NCI-H774 (cell line): ENCODE measurements at regions not wholly inside any gene's neighbourhood (a gene's known extent, or its start where the extent isn't known, plus 50 kb on each side); places are given as distances from the start of the nearest gene placed in this dataset.
"Not testable (repeated sequence)": the region's sequence is repeated elsewhere in the genome, so short reads cannot be mapped to it uniquely, and the experiment has no call there.

ENCODE experiments used
- DNase-seq: peaks from one replicate; lab custom pipeline; 2025; lab: John Stamatoyannopoulos, UW

DNA sequence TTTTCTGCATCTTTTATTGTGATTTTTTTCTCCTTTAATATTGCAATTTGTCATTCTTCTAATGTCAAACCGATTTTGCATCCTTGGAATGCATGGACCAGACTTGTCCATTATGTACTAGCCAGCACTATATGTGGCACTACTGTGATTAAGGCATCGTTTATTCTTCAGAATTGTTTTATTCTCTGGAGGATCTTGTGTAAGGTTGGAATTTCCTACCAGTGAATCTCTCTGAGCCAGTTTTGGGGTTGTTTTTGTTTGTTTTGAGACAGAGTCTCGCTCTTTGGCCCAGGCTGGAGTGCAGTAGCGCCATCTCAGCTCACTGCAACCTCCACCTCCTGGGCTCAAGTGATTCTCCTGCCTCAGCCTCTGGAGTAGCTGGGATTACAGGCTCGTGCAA lies 58.5 kb downstream of the IGLL5 start:
- no peak for DNase-seq

DNA sequence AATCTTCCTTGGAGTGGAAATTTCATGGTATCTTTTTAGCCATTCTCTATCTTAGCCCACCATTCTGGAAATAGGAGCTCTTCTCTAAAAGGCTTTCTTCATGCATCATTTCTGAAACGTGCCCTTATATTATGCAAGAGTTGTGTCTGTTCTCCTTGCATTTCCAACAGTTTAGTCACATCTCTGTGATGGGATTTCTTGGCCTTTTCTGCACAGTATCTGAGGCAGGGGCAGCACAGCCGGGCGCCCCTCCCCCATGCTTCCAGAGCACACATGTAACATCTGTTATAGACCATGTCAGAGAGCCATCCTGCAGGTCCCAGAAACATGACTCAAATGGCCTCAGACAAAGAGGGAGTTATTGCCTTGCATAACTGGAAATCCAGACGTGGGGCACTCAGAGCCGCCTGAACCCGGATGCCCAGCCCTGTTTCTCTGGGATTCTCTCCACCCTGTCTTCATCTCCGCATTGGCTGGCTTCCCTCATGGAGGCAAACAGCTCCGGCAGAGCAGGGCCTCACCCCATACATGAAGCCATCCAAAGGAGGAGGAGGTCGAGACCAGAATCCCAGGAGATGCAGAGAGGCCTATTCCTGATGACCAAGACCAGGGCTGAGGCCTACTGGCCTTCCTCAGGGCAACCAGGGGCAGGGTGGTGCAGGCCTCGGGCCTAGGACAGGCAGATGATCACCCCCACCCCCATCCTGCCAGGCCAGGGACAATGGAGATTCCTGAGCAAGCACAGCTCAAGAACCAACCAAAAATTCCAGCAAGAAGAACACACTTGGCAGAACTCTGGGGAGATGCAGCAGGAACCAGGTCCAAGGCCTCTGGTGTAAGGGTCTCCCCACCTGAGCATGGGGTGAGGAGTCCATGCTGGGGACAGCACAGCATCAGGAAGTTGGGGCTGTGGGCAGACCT lies 61.3 kb downstream of the IGLL5 start:
- no peak for DNase-seq

DNA sequence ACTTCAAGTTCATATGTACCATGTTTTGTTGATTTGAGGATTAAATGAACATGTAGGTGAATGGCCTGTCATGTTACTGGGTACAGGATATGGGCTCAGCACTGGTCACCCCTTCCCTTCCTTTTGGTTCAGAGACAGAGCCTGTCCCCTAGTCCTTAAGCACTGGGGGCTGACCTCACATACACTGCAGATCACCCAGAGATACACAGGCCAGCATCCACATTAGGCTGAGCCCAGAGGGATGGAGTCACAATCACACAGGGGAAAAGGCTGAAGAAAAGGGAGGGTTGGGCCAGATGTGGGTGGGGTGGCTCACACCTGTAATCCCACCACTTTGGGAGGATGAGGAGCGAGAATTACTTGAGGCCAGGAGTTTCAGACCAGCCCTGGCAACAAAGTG lies 62.3 kb downstream of the IGLL5 start:
- DNase-seq: no peak

DNA sequence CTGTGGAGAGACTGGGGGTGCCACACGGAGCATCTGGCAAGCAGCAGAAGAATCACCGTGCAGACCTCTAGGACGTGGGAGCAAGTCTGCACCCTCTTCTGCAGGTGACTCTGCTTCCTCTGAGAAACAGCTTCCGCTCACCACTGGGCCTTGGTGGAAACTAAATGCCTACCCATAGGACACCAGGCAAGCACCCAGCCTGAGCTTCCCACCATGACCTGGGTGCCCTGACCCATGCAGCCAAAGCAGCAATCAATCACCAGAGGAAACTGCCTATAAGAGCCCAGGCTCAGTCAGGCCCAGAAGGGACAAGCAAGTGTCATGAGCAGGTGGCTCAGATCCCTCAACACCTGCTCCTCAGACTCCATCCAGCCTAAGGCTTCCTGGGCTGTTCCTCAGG lies 63.4 kb downstream of the IGLL5 start:
- no peak for DNase-seq

DNA sequence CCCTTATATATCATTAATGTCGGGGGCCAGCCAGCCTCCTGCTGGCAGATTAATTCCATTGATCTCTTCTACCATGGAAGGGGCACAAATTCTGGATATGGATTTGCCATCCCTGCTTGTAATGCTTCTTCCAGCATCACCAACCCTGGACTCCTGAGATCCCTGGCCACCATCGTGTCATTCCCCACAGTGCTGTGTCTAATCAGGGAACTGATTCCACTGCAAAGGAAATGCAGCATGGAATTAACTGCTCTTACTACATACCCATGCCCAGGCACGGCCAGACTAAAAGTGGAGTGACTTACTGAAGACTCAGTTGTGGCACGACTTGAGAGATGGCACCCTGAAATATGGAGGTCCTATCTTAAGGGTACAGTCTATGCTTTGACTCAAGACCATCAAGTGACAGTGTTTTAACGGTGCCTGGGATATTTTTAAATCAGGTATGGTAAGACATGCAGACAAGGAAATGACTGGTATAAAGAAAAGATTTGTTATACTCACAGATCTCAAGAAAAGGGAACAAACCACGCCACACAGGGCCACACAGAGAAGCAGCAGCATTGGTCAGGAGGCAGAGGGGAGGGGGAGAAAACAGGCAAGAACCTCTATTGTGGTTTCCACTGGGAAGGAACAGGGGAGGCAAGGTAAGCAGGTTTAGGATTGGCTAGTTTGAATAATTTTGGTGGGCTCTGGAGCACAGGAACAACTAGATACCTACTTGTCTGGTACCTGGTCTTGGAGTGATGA lies 65.1 kb downstream of the IGLL5 start:
- DNase-seq: no peak

GRCh38 chr22:22953791-22954190 lies 66.2 kb downstream of the IGLL5 start:
- no peak for DNase-seq

GRCh38 chr22:22954656-22955055 lies 67.0 kb downstream of the IGLL5 start:
- DNase-seq: peak; percentile 0

- no peak for DNase-seq
Measured at GRCh38 chr22:22955276-22955798, 67.7 kb downstream of the IGLL5 start.

GRCh38 chr22:22955866-22956535 lies 68.4 kb downstream of the IGLL5 start:
- DNase-seq: peak; percentile 42

DNA sequence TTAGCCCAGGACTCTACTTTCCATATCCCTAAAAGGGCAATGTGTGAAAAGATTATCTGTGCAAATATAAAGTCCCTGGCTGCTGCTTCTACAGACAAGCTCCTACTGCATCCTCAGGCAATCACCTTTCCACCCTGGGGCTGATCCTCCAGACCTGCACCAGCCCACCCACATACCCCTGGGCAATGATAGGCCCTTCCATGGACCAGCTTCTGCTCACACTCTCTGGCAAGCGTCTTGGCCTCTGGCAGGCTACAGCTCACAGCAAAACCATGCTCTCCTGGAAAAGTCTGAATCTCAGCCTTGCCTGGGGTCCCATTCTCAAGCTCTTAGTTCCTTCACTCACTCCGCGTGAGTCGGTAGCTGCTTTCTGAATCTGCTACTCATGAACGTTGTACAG lies 69.5 kb downstream of the IGLL5 start:
- DNase-seq: no peak

DNA sequence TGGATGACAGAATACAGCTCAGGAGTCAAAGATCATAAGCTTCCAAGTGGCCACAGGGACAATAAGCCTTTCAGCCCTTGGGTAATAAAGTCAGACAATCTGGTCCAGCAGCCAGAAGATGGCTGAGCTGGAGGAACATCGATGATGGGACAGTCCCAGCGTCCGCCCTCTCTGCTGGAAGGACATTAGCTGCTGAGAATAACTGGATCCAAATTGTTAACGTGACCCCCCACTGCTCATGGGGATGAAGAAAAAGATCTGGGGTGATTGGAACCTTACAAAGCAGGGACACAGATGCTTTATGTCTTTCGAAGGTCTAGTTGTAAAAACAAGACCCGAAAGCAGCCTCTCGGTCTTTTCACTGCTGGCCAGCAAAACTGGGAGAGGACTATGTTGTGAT lies 71.0 kb downstream of the IGLL5 start:
- DNase-seq: no peak

GRCh38 chr22:22959147-22959827 lies 71.7 kb downstream of the IGLL5 start:
- peak; percentile 61 for DNase-seq

- no peak for DNase-seq
Measured at GRCh38 chr22:22960307-22960706, 72.7 kb downstream of the IGLL5 start.

GRCh38 chr22:22961574-22961973 lies 74.0 kb downstream of the IGLL5 start:
- DNase-seq: no peak

DNA sequence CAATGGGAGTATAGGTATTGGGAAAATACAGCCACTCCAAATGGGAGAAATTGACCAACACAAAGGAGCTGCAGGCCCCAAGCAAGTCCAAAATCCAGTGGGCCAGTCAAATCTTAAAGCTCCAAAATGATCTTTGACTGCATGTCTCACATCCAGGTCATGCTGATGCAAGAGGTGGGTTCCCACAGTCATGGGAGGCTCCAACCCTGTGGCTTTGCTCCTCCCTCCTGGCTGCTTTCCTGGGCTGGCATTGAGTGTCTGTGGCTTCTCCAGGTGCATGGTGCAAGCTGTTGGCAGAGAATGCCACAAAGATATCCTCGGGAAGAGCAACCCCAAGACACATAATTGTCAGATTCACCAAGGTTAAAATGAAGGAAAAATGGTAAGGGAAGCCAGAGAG lies 80.8 kb downstream of the IGLL5 start:
- no peak for DNase-seq

- DNase-seq: not testable (repeated sequence)
Measured at GRCh38 chr22:22972605-22973004, 85.0 kb downstream of the IGLL5 start.

DNA sequence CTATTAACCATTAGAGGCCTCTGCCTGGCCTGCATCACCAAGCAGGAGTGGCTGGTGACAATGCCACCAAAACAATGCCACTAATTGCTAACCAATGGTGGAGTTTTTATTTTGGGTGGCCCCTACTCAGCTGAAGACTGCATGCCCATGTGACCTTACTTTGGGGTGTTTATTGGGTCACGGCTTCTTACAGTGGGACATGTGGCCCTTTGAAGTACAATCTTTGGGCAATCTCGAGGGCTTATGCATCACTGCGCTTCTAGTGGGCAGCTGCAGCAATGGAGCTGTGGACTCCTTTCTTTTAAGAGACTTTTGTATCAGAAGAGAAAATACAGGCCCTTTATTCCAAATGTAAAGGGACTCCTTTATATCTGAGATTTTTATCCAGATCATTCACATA lies 85.7 kb downstream of the IGLL5 start:
- DNase-seq: no peak

DNA sequence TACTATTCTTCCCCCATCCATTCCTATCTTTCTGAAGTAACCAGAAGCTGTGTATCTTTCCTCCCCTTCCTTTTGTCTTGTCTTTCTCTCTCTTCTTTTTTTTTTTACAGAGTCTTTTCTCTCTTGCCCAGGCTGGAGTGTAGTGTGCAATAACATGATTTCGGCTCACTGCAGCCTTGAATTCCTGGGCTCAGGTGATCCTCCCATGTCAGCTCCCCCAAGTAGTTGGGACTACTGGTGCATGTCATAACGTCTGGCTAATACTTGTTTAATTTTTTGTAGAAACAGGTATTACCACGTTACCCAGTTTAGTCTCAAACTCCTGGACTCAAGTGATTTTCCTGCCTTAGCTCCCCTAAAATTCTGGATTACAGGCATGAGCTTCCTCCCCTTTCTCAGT lies 86.5 kb downstream of the IGLL5 start:
- DNase-seq: no peak

- DNase-seq: peak; percentile 32
Measured at GRCh38 chr22:22974795-22975580, 87.4 kb downstream of the IGLL5 start.

GRCh38 chr22:22976033-22976922 lies 88.7 kb downstream of the IGLL5 start:
- DNase-seq: no peak
